CD4-positive, alpha-beta T cell treated with Interleukin-4 for 4 hours (primary cell): ENCODE measurements at regions not wholly inside any gene's neighbourhood (a gene's known extent, or its start where the extent isn't known, plus 50 kb on each side); places are given as distances from the start of the nearest gene placed in this dataset.

Source experiments
- DNase-seq: peaks from one replicate; pipeline ENCODE4 v3.0.0-alpha.2; 2020

DNA sequence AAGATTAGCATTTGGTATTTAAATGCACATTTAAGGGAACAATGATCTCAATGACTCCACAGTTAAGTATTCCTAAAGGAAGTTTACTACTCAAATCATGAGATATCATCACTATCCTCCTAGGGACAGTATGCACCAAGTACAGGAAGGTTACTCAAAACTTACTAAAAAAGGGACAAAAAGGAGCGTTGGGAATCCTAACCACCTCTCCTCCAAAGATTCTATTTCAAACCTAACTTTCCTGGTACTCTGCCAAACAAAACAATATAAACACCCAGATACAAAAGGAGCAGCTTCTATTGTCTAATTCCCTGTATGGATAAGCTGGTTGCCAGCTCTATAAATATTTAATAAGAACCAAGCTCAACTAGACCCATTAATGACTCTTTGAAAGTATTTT lies 377.7 kb downstream of the NUAK1 start:
- no peak for DNase-seq

DNA sequence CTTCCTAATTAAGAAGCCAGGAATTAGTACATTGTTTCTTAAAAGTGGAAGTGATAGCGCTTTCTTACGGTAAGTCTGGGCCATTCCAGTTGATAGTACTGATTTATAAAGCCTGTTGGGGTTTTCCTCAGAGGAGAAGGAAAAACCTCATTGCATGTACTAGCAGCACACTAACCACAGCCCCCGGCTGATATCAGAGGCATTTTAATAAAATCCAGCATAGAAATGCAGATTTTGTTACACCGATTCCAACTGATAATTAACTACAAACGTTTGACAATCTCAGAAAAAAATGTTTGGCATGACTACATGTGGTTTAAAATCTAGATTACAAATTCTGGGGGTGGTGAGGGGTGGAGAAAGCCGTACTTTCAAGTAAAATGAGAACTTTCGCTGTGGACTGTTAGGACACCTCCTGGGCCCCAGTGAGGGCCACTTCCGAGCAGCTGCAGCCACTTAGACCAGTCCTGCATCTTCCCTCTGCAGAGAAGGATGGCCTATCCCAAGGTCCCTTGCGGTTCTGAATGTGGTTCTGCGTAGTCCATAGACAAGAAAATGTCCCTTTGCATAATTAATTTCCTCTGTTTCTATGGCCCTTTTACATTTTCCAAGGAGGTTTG lies 374.4 kb downstream of the NUAK1 start:
- no peak for DNase-seq

DNA sequence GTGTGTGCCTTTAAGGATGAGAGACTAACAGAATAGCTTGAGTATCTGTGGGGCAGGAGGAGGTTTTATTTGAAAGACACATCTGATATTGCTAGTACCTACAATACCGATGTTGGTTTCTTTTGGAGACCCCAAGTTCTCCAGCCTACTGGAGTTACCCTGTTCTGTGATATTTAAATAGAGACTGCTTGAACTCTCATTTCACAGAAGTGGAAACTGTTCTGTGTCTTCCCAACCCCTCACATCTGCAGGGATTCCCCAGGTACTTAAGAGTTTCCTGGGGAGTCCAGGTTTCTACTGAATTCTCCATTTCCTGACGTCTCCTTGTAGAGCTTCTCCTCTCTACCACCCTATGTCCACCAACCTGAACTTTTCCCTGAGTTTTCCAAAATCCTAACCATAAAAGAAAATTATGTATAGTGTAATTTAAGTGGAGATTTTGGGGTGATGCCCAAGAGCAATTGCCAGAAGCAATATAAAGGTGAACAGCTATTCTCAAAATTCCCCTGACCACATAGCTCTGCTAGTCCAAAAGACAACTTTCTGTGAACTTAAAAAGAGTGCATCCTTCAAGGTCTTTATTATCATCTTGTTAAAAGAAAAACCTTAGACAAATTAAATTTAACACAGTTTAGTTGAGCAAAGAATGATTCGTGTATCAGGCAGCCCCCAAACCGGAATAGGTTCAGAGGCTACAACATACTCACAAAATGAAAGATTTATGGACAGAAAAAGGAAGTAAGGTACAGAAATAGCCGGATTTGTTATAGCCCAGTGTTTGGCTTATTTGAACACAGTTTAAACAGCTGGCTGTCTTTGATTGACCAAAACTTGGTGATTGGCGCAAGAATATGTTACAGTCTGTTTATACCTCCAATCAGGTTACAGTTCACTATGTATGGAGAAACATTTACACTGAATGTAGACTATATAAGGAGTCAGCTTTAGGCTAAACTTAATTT lies 373.4 kb downstream of the NUAK1 start:
- no peak for DNase-seq

DNA sequence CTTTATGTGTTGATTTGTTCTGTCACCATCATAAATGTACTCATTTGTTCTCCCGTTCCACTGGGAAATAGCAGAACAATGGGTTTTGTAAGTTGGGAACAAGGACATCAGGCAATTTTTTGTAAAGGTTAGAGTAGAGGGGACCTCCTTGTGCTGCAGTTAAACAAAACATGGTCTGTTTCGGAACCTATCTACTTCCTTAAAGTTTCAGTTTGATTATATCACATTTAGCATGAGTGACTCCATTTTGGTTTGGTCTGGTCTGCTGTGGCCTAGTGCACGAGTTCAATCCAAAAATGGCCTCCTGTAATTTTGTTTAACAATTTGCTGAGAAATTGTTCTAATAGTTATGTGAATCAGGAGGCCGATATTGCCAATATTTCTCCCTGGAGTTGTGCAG lies 372.7 kb downstream of the NUAK1 start:
- no peak for DNase-seq

DNA sequence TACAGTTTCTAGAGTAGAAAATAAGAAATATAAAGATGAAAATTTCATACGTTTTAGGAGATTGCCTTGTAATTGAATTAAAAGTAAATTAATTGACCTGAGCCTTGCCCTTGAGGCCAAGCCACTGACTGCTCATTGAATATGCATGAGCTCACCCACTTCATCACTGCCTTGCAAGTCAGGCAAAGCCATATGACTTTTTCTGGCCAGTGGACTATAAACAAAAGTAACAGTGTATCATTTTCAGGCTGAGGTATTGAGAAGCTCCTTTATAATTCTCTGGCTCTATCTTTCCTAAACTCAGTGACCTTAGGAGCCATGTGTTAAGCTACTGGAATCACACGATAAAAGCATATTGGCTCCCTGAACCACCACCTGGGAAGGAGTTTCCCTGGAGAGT lies 369.3 kb downstream of the NUAK1 start:
- no peak for DNase-seq

DNA sequence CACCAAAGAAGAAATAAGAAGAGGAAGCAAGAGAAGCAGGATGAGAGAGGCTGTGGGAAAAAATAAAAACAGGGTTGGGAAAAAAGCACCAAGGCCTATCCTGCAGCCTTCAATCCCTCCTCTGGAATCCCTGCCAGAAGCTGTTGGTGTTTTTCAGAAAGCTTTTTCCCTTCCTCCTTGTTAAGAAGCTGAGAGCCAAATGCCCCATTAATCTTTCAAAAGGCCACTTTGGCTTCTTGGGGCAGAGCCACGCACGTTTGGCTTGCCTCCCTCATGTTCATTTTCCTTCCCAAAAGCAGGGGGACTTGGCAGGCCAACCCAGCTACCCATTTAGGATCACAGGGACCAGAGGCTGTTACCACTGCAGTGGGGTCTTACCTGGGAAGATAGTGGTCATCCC lies 365.3 kb downstream of the NUAK1 start:
- no peak for DNase-seq

DNA sequence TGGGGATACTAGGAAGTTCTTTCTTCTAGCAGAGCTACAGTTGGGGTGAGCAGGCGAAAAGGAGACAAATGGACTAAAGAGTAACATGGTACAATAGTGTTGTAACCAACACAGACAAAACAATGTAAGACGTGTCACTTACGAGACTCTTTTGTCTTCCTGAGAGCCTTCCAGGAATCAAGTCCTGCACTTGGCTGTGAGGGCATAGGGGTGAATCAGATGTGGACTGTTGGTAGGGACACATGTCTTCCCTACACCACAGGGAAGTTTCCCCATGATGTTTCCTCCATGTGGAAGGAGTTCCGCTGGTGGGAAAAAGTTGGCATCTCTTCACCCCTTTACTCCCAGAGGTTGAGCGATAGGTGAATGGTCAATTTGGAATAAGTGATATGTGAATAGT lies 364.7 kb downstream of the NUAK1 start:
- DNase-seq, result no peak

DNA sequence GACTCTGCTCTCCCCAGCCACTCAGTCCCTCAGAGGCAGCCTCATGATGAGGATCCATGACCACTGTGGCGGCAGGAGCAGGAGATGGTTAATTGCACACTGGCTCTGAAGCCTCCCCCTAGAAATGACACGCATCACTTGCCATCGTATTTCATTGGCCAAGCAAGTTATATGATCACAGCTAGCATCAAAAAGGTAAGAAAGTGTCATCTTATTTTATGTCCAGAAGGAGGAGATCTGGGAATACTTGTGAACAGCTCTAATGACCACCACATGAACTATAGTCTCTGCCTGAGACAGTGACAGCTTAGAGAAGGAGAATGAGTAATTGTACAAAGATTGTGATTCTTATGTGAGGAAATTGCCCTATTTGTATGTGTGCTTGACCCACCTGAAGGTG lies 363.4 kb downstream of the NUAK1 start:
- DNase-seq, result no peak

DNA sequence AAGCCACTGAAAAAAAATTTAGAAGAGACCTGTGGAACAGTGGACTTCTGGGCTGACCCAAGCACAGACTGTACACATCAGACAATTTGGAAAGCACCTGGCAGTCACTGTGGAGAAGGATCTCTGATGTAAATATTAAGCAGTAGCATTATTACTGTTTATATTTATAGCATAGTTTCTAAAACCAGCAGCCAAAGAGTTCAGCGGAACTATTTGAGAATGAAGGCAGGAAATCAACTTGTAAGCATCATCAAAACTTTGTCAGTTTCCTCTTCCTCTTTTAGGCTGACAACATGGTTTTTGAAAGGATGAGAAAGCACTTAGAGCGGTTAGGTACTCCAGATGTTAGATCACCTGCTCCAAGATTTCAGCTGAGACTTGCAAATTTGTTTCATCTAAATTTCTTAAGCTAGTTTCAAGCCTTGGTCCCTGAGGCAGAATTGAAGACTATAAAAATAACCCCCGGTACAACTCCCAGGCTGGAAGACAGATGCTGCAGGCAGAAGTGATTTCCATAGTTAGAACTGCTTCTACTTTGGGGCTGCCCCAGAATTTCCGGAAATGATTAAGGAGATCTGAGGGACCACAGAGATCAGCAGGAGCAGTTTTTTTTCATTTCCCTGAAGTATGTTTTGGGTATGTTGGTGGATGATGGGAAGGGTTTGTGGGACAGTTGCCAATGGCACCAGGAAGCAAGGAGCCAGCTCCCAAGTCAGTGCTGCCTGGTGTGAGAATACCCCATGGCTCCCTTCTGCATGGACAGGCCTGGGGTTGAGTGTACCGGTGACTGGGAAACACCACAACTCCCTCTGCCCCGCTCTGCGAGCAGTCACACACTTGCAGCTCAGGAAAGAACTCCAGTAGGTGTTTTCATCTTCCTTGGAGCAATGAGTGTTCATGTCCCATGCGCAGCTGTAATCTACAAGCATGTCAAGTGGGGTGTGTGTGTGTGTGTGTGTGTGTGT lies 354.5 kb downstream of the NUAK1 start:
- DNase-seq, result peak; percentile 1

DNA sequence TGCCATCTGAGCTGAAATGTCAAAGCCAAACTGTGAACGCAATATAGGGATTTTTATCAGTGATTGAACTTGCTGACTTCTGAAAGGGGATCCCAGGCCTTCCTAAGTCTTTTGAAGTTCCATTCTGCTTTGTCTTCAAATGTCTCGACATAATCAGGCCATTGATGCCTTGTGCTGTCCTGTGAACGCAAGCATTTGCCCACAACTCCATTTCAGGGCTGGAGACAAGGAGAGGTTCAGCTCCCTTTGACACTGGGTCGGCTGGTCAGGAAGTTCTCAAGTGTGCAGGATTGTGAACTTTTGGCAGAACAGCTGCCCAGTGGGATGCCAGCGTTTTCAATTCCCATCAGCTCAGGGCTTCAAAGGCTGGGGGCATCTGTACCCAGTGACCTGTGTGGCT lies 345.3 kb downstream of the NUAK1 start:
- DNase-seq, result no peak

DNA sequence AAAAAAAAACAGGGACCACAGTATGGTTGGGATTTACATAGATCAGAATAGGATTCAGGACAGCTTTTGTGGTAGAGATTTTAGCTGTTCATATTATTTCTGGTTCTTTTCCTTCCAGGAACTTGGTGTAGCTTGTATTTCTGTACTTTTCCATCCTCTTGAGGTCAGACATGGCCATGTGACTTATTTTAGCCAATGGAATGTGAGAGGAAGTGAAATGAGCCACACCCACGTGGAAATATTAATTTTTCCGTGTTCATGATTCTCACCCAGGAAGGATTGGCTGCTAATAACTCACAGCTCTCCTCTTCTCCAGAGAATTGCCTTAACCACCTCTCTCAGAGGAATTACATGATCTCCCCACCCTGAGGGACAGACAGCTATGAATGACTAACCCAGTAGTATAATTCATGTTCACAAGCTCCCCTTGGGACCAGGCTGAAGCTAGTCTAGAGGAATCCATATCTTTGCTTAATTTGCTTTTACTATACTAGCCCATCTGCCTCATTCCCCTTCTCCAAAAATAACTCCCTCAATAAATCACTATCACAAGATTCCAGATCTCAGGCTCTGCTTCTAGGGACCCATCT lies 340.4 kb downstream of the NUAK1 start:
- no peak for DNase-seq

DNA sequence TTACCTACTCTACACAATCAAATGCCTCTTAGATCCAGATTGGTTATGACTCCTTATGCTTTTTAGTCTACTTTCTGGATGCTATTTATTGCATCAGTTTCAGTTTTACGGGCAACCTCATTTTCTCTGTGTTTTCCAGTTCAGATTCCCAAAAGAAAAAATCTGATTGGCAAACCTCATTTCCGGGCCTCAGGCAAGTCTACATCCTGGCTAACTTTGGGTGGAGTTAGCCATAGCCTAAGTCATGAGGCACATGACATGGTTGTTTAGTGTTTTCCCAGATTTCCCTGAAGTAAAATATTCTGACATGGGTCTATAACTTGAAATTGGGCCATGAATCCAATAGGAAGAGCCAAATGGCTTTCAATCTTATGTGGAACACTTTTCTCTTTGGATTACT lies 339.7 kb downstream of the NUAK1 start:
- no peak for DNase-seq

DNA sequence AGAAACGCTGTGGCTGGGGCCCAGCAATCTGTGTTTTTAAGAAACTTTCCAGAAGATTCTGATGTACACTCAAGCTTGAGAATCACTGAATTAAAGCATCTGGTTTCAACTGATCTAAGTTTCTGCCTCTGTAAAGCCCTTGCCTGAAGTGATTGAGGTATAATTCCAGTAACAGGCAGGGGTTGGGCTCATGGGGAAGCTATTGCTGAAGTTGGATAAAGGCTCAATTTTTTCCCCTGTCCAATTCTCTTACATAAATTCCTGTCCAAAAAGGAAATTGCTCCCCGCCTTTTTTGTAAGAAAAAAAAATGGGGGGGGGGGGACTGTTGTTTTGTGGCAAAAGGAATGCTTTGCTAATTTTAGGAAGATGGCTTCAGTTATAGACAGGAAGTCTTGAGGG lies 337.4 kb downstream of the NUAK1 start:
- DNase-seq, result no peak

DNA sequence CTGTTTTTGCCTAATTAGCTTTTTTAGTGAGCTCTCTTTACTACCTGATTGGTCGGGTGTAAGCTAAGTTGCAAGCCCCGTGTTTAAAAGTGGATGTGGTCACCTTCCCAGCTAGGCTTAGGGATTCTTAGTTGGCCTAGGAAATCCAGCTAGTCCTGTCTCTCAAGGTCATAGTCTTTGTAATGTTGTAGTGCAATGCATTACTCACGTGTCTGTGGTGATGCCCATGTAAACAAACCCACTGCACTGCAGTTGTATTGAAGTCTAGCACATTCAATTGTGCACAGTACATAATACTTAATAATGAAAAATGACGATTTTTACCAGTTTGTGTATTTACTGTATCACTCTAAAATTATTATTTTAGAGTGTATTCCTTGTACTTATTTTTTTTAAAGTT lies 335.5 kb downstream of the NUAK1 start:
- DNase-seq, result no peak

DNA sequence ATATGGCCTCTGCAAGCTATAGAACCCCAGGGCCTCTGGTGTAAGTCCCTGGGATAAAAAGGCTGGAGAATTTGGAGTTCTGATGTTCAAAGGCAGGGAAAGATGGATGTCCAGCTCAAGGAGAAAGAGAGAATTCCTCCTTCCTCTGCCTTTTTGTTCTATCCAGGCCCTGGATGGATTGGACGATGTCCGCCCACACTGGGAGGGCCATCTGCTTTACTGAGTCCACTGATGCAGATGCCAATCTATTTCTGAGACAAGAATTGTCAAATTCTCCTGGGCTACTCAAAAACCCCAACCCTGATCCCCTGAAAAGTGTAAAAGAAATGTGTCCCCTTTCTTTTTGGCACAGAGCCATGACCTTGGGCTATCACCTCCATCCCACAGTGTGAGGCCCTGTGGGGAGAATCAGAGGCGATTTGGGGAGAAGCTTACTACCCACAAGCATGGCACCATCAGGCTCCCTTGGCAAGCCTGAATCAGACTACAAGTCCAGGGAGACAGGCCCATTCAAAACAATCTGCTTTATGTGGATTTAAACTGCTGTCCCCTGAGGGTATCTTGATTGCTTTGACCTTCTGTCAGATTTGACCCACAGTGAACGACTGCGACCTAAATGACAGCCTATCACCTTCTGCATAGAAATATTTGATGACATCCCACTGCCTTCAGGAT lies 334.0 kb downstream of the NUAK1 start:
- DNase-seq, result no peak

DNA sequence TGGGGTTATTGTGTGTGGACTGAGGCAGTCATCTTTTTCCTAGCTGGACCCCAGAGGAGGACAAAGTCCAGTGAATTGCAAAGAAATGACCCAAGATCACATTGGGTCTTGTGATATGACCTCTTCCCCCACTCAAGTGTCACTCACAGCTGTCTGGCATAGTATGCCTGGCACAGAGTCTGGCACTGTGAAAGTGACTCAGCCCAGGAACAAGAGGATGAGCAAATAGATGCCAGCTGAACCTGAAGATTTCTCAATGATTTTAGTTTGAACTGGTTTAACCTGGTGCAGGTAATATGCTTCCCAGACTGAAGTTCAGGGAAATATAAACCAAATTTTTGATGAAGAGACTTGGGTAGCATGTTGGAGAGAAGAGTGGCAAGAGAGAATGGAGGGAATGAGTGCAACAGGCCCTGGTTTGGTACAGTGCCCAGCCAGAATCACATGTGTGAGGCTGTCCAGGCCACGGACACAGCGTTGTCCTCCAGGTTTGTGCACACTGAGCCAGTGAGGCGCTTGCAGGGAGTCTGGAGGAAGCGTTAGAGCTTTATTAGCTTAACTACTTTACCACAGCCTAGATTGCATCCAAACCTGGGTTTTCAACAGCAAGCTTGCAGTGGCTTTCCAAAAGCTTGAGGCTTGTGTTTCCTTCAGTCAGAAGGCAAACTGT lies 332.9 kb downstream of the NUAK1 start:
- DNase-seq, result no peak

DNA sequence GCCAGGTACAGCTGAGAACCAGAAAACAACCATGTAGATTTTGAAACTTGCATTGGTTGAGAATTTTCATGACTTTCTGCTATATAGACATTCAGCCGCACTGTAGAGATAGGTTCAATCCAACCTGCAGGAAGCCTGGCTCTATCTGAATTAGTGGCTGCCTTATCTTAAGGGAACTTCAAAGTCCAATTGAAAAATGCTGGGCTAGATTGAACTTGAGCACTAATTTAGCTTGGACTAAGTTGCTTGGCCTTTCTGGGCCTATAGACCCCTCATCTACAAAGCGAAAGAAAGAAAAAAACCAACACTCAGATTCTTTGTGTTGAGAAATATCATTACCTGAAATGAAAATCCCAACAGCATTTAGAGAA lies 332.4 kb downstream of the NUAK1 start:
- no peak for DNase-seq

DNA sequence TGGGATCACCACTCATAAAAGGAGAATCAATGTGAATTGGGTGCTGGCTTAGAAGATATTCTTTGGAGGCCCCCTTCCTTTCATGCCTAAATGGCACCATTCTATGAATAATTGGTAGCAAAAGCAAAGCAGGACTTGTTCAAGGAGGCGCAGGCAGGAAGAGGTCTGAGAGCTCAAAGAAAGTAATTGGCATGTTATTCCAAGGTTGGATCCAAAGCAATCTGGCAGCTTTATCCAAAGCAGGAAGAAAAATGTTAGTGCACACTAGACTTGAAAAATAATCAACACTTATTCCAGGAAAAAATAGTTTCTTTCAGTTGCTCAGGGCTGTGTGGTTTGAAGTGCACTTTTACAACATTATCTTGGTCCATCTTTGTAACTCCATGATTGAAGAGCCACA lies 326.4 kb downstream of the NUAK1 start:
- no peak for DNase-seq

DNA sequence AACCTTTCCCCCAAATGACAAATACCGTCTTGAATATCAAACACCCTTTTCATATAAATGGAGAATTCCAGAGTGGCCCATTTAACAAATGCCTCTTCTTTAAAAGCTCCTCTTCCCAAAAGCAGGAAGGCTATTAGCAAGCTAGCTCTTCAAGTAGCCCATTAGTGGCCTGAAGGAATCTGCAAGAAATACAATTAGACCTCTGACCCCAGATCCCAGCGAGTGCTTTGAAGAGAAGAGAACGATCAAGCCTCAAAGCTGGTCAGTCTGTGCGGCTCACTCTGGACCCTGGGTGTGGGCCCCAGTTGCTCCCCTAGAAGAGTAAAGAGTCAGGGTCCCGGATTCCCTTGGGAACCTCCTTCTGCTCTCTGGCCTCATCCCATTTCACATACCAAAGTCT lies 325.6 kb downstream of the NUAK1 start:
- no peak for DNase-seq

DNA sequence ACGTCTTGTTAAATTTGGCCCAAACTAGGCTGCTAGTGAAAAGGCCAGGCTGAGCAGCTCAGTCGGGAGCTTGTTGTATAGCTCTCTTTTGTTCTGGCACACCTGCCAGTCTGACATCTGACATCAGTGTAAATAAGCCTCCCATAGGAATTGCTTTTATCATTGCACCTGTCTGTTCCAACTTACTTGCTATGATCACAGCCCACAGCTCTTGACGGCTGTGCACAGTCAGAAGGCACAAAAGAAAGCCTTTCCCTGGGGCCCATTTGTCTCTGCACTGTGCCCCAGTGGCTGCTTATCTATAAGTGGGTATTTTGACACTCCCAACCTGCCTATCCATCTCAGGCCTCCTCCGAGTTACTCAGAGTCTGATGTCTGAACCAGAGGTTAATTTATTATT lies 324.5 kb downstream of the NUAK1 start:
- no peak for DNase-seq

DNA sequence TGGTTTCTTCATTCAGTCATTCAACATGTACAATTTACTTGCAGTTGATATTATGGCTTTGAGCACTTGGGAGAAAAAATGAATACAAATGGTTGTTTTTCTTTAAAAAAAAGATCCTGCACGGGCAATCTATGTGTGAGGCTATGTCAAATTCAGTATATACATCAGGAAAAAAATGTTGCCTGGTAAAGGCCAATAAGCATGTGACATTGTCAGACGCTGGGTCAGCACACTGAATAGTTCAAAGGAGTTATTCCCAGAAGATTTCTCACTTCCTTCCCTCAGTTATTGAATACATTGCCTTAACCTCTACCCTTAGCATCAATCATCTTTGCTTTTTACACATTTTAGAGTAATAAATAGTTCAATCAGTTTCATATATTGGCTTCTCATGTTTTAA lies 319.2 kb downstream of the NUAK1 start:
- no peak for DNase-seq
